NB4 (cell line): ENCODE measurements at regions not wholly inside any gene's neighbourhood (a gene's known extent, or its start where the extent isn't known, plus 50 kb on each side); places are given as distances from the start of the nearest gene placed in this dataset.

ENCODE experiments used
- DNase-seq: peaks from one replicate; pipeline ENCODE4 v3.0.0; 2010; ENCODE audit warnings: low read depth
- H3K4me3 ChIP-seq: one replicate; pipeline ENCODE4 v1.5.1; 2011; ENCODE audit warnings: mild to moderate bottlenecking, low read depth, low read length, moderate library complexity
- CTCF ChIP-seq: IDR thresholded peaks from one replicate; pipeline ENCODE4 v1.5.1; 2012; ENCODE audit warnings: low read depth, low read length
- MYC ChIP-seq: IDR thresholded peaks from 2 replicates; pipeline ENCODE4 v1.6.1; 2011; ENCODE audit warnings: low read depth, low read length
- POLR2A ChIP-seq: IDR thresholded peaks from 2 replicates; pipeline ENCODE4 v1.6.1; 2011; ENCODE audit warnings: mild to moderate bottlenecking; ENCODE audit not compliant: insufficient read length; ENCODE audit errors: extremely low read depth
- TF ChIP-seq, protein P1 (sequence below): IDR thresholded peaks from 2 replicates; pipeline ENCODE4 v1.6.1; 2011; ENCODE audit warnings: low read depth, low read length

GRCh38 chr10:127812041-127812440 is 75.1 kb downstream of the FOXI2 start:
- DNase-seq: no peak
- no peak overlapping the region for H3K4me3 ChIP-seq
- TF ChIP-seq, protein P1, sequence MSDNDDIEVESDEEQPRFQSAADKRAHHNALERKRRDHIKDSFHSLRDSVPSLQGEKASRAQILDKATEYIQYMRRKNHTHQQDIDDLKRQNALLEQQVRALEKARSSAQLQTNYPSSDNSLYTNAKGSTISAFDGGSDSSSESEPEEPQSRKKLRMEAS: no peak

DNA sequence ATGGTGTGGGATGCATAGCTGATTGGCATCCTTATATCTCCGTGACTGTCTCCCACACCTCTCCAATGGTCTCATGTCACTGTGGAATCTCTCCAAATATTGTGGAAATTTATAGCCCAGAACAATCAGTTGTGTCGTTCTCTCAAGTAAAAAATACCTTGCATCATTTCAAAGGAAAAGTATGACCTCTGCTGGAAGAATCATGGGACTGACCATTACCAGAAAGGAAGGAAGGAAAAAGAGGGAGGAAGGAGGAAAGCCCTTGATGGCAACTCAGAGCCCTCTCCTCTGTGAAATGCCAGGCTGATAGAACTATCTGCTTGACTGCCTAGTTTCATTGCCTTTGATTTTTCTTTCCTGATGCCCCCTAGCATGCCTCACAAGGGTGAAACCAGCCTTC is 76.3 kb downstream of the FOXI2 start:
- TF ChIP-seq CTCF (no peak), MYC (no peak), POLR2A (no peak)
- TF ChIP-seq, protein P1: no peak
- DNase-seq: no peak
- H3K4me3 ChIP-seq: no peak overlapping the region

DNA sequence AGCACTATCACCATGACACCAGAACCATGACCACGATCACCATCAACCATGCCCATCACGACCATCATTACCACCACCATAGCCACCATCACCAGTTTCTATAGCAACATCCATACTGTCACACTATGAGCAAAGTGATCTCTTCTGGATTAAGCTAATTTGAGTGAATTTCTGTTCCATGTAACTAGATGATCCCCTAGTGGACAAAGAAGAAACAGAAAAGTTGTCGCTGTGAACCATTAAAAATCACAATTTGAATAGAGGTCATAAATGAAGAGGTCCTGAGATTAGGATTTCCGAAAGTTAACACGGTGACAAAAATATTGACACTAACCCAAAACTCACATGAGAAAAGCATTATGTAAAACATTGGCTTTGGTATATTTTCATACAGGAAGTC is 77.6 kb downstream of the CLRN3 start:
- DNase-seq: no peak
- peak; percentile 37 for TF ChIP-seq CTCF
- TF ChIP-seq, protein P1: no peak
- no peak overlapping the region for H3K4me3 ChIP-seq

GRCh38 chr10:127824826-127825225 is 67.9 kb downstream of the CLRN3 start:
- H3K4me3 ChIP-seq: no peak overlapping the region
- TF ChIP-seq MYC (no peak), CTCF (no peak), POLR2A (no peak)
- TF ChIP-seq, protein P1: no peak
- DNase-seq: no peak

DNA sequence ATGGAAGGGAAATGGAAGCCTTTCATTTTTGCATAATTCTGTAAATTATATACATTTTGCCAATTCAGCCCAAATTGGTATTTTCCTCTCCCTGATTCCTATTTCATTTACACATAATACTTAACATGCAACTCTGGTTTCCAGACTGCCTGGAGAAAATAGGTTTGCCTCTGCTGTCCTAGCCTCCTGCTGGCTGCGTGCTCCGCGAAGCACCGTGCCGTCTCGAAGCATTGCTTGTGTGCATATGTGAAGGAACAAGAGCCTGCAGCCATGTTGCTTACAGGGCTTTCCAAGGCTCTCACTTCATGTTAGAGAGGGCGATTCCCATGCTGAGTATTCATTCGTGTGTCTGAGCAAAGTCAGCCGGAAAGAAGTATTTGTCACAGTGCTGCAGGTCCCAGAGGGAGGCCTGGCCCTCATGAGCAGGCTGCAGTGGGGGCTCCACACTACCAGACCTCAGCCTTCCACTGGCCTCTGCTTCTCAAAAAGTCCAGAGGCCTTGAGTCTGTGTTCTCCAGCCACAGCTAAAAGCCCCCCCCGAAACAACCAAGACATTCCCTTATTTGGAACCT is 66.5 kb downstream of the CLRN3 start:
- TF ChIP-seq CTCF (no peak), MYC (no peak), POLR2A (no peak)
- TF ChIP-seq, protein P1: no peak
- H3K4me3 ChIP-seq: no peak overlapping the region
- DNase-seq: no peak

DNA sequence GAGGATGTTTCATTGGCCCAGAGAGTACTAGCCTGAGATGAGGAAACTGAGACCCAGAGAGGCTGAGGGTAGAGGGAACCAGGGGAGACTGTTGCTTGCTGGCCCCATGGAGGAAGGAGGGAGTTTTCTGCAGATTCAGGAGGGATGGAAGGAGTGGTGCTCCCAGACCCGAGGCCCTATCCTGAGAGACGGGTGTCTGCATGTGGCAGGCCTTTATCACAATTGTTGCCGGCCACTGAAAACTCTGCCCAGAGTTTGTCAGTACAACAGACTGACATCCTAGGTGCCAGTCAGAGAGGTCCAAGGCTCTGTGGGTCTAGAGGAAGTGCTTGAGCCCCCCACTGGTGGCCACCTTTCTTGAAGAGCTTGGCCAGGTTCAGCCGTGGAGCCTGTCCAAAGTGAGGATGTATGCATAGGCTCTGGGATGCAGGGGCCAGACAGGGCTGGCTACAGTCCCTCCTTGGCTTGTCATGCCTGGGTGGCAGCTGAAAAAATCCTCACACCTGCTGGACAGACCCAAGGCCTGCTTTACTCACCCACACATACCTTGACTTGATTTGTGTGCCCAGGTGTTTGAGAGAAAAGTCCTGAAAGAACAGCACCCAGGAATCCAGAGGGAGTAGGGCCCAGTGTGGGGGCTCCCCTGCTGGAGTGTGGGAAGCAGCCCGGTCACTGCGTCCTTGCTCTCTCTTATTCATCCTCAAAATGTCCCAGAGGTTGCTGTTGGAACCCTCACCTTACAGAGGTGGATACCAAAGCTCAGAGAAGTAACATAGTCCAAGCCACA is 65.2 kb downstream of the CLRN3 start:
- TF ChIP-seq CTCF (no peak), POLR2A (no peak), MYC (no peak)
- TF ChIP-seq, protein P1: no peak
- no peak for DNase-seq
- H3K4me3 ChIP-seq: no peak overlapping the region
